MCF 10A (cell line): ENCODE measurements at regions not wholly inside any gene's neighbourhood (a gene's known extent, or its start where the extent isn't known, plus 50 kb on each side); places are given as distances from the start of the nearest gene placed in this dataset.

Experiments used
- BruUV-seq: library from RNA; stranded (reverse); fragments of 400-500 nt; replicated peaks from 2 replicates; lab custom pipeline; 2021; lab: Mats Ljungman, UMichigan
- CTCF ChIA-PET: fragments of 300-600 bp; sonication (Branson Sonifier 250); formaldehyde crosslinking; extraction: SDS; loops from one replicate; lab custom pipeline; 2021; ENCODE audit warnings: antibody characterized with exemption, inconsistent platforms; lab: Yijun Ruan, JAX
- POLR2A ChIA-PET: fragments of 300-600, 350-650 bp; sonication (Branson Sonifier 250); formaldehyde crosslinking; extraction: SDS; loops from one replicate; lab custom pipeline; 2020; ENCODE audit warnings: antibody characterized with exemption, inconsistent platforms; lab: Yijun Ruan, JAX
- DNase-seq: peaks from one replicate; pipeline ENCODE4 v3.0.0-alpha.2; 2018; ENCODE audit not compliant: unreplicated experiment
- H3K27ac Mint-ChIP-seq: one replicate; pipeline ENCODE4 v1.8.0; 2022; ENCODE audit warnings: mild to moderate bottlenecking, low read depth, mixed read lengths; ENCODE audit not compliant: unreplicated experiment
- H3K27me3 Mint-ChIP-seq: one replicate; pipeline ENCODE4 v1.8.0; 2022; ENCODE audit warnings: mixed read lengths; ENCODE audit not compliant: insufficient read depth, unreplicated experiment
- H3K36me3 Mint-ChIP-seq: one replicate; pipeline ENCODE4 v1.8.0; 2022; ENCODE audit warnings: mild to moderate bottlenecking, moderate library complexity, mixed read lengths; ENCODE audit not compliant: insufficient read depth, unreplicated experiment
- H3K4me1 Mint-ChIP-seq: one replicate; pipeline ENCODE4 v1.8.0; 2022; ENCODE audit warnings: mixed read lengths; ENCODE audit not compliant: insufficient read depth, unreplicated experiment
- H3K4me3 Mint-ChIP-seq: one replicate; pipeline ENCODE4 v1.8.0; 2022; ENCODE audit warnings: mild to moderate bottlenecking, moderate library complexity, mixed read lengths; ENCODE audit not compliant: unreplicated experiment
- H3K9me3 Mint-ChIP-seq: one replicate; pipeline ENCODE4 v1.8.0; 2022; ENCODE audit warnings: mixed read lengths; ENCODE audit not compliant: unreplicated experiment
- CTCF ChIP-seq: fragments of 200-600 bp; IDR thresholded peaks from one replicate; pipeline ENCODE4 v1.8.0; 2022; ENCODE audit warnings: antibody characterized with exemption, mild to moderate bottlenecking; ENCODE audit not compliant: unreplicated experiment
- intact Hi-C: fragments of 100-400 bp; cut with micrococcal nuclease; formaldehyde crosslinking; loops from 2 replicates; pipeline ENCODE4 v1.14.1; 2022

- CTCF ChIA-PET = interaction anchor here (0.6 kb wide), 2 partner anchors 9 to 13 kb away, joined by 3 read pairs; no protein-coding TSS in a partner anchor
- H3K4me3 Mint-ChIP-seq = no peak overlapping the region
- no peaks in the 10 kb centered on the region for H3K36me3 Mint-ChIP-seq
- H3K27ac Mint-ChIP-seq = no peak overlapping the region
- POLR2A ChIA-PET = interaction anchor here (0.9 kb wide), 1 partner anchor 1399 kb away, joined by 3 read pairs; no protein-coding TSS in a partner anchor
- H3K9me3 Mint-ChIP-seq = no peaks in the 10 kb centered on the region
- no peak for DNase-seq
- intact Hi-C loops = no loop called here
- H3K27me3 Mint-ChIP-seq = no peaks in the 10 kb centered on the region
- TF ChIP-seq CTCF = no peak
- no TSS peak for BruUV-seq
- no peaks in the 10 kb centered on the region for H3K4me1 Mint-ChIP-seq
Observed at GRCh38 chr2:67833632-67834031, 229.2 kb downstream of the C1D start.

DNA sequence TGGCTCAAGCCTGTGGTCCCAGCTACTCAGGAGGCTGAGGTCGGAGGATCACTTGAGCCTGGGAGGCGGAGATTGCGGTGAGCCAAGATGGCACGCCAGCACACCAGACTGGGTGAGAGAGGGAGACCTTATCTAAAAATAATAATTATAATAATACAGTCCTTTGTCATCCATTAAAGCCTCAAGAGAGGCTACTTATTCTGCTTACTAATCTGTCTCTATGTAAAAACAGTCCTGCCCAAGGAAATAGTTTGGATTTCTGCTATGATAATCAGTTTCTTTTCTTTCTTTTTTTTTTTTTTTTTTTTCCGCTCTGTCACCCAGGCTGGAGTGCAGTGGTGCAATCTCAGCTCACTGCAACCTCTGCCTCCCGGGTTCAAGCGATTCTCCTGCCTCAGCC, 228.3 kb downstream of the C1D start:
- Mint-ChIP-seq H3K9me3 (no peaks in the 10 kb centered on the region), H3K36me3 (no peaks in the 10 kb centered on the region), H3K4me3 (no peak overlapping the region), H3K27me3 (no peaks in the 10 kb centered on the region), H3K4me1 (no peaks in the 10 kb centered on the region), H3K27ac (no peak overlapping the region)
- no peak for DNase-seq
- intact Hi-C loops = no loop called here
- ChIA-PET CTCF (interaction anchor here (0.6 kb wide), 2 partner anchors 9 to 184 kb away, joined by 3 read pairs; no protein-coding TSS in a partner anchor), POLR2A (no interaction called here)
- no TSS peak for BruUV-seq
- TF ChIP-seq CTCF = no peak

- intact Hi-C loops = no loop called here
- no peak overlapping the region for H3K4me3 Mint-ChIP-seq
- no peaks in the 10 kb centered on the region for H3K36me3 Mint-ChIP-seq
- no TSS peak for BruUV-seq
- no peaks in the 10 kb centered on the region for H3K9me3 Mint-ChIP-seq
- CTCF ChIA-PET = interaction anchor here (1.3 kb wide), 1 partner anchor 11 kb away, joined by 4 read pairs; no protein-coding TSS in a partner anchor
- no peak for DNase-seq
- no peaks in the 10 kb centered on the region for H3K4me1 Mint-ChIP-seq
- H3K27me3 Mint-ChIP-seq = no peaks in the 10 kb centered on the region
- TF ChIP-seq CTCF = no peak
- no peak overlapping the region for H3K27ac Mint-ChIP-seq
- POLR2A ChIA-PET = no interaction called here
Observed at GRCh38 chr2:67835266-67835665, 227.5 kb downstream of the C1D start.

- H3K9me3 Mint-ChIP-seq = no peaks in the 10 kb centered on the region
- H3K27ac Mint-ChIP-seq = no peak overlapping the region
- no peak for DNase-seq
- H3K4me3 Mint-ChIP-seq = no peak overlapping the region
- no peaks in the 10 kb centered on the region for H3K4me1 Mint-ChIP-seq
- intact Hi-C loops = no loop called here
- H3K36me3 Mint-ChIP-seq = no peaks in the 10 kb centered on the region
- H3K27me3 Mint-ChIP-seq = no peaks in the 10 kb centered on the region
- CTCF ChIA-PET = interaction anchor here (0.6 to 6.3 kb wide), 2 partner anchors 104 to 1379 kb away, joined by 3 to 53 read pairs; no protein-coding TSS in a partner anchor
- TF ChIP-seq CTCF = no peak
- no TSS peak for BruUV-seq
- POLR2A ChIA-PET = interaction anchor here (0.7 kb wide), 1 partner anchor 208 kb away, joined by 3 read pairs; no protein-coding TSS in a partner anchor
Observed at GRCh38 chr2:67836866-67837265, 225.9 kb downstream of the C1D start.
